ENCODE measurements at regions not wholly inside any gene's neighbourhood (a gene's known extent, or its start where the extent isn't known, plus 50 kb on each side); places are given as distances from the start of the nearest gene placed in this dataset.

DNA sequence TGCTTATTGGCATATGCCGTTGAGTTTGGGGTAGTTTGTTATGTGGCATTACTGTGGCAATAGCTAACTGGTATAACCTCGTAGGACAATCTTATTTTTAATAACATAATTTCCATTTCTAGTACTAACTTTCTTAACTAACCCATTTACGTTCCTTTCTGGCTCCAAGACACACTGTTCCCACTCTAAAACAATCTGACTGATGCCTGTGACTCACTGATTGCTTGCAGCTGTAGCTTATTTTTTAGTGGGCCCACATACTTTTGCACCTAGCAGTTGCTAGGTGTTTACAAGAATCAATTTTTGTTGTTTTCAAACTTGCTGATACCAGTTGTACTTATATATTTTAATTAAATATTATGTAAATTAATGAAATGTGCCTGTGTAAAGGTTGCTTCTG, 52.2 kb downstream of the FAT3 start:
- FAIRE-seq = no peak

DNA sequence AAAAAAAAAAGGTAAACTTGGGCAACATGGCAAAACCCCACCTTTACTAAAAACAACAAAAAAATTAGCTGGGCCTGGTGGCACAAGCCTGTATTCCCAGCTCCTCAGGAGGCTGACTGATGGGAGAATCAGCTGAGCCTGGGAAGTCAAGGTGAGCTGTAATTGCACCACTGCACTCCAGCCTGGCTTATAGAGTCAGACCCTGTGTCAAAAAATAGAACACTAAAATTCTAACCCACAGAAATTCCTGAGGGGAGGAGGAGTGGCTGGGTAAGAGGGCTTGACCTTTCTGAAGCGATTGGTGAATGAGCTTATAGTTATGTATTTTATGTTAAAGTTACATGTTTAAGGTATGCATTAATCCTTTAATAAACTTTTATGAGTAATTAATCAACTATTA, 53.3 kb downstream of the FAT3 start:
- FAIRE-seq = no peak

DNA sequence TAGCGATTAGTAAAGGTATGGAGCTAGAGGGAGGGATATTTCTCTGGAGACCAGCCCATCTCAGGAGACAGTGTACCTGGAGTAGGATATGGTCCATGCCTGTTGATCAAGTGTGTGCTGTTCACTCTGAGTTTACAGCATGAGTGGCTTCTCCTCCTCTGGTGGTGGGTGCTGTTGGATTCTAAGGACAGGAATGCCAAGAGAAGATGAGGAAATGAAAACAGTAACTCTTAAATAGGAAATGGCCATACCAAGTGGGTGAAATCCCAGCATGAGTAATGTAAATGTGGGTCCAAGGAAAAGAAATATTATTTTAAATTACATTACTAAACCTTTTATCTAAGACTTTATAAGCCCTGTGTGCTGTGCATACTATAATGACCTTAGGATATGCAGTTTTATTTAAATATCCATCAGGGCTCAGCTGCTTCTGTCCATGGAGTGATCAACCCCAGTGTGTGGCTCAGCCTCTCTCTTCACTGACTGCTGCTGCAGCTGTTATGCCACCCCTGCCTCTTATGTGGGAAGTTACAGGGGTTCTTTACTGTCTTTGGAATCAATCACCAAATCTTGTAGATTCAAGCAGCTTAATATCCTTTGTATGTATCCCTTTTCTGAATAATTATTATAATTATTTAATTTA, 54.3 kb downstream of the FAT3 start:
- FAIRE-seq = no peak

DNA sequence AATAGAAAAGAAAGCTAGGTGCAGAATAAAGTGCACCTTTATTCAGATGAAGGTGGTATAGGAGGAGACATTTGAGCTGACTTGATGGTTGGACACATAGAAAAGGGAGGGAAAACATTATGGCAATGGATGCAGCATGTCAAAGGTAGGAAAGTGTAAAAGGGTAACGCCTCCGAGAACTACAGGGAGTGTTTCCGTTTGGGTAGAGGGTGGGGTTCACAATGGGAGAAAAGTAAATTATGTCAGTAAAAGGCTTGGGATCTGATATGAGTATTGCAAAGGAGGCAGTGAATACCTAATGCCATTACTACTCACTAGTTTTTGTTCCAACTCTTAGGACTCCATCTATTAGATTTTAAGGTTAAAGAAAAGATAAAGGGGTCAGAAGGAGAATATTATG, 59.5 kb downstream of the FAT3 start:
- no peak for FAIRE-seq

GRCh38 chr11:92284558-92284957, 59.9 kb downstream of the FAT3 start:
- no peak for FAIRE-seq

GRCh38 chr11:92285776-92286175, 61.2 kb downstream of the FAT3 start:
- FAIRE-seq = no peak

DNA sequence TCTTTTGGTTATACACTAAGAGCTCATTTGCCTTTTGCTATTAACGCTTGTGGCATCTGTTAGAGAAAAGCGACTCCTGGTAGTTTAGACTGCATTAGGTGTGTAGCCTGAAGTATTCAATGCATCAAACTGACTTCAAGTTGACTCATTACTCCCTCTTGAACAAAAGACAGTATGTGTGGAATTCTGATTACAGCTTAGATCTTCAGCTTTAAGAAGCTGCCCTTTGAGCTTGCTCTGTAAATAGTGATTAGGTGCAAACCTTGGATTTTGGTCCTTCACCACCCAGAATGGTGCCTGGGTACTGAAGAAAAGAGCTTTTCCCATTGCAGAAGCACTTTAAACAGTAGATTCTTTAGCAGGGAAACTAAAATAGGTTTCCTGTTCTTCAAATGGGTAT, 62.1 kb downstream of the FAT3 start:
- no peak for FAIRE-seq

DNA sequence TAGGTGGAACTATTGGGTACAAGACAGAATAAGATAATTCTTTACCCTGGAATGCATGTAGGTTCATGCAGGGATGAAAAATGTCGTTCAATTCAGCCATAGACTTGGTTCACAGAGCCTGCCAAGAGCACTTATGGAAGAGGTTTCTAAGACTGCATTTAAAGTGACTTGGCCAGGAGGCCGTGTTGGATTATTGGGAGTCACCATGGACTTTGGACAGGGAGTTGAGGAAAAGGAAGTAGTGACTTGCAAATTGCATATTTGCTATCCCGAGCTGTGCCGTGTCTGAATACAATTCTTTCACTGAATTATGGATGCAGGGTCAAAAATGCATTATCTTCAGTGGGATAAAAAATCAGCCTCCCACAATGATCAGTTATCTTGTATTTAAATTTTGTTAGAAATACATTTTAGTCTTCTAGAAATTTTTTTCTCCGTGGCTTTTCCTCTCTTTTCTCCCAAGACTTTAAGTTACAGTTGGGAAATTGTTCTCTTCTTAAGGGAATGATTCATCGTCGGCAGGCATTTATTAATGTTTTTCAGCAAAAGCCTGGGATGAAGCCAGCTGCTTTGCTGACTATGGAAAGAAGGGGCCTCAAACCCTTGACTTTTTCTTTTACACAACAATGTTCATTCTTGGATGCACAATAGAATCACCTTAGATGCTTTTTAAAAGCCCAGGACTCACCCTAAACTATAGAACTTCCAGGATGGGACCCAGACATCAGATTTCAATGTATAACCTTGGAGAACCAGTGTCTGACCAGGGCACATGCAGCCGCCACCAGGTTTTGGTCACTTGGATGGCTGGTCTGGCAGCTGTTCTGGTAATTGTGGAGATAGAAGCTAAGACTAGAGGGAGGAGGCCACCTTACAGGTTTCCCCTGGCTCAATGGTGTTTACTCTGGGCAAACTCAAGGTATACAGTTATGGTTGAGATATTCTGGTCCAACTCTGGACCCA, 70.8 kb downstream of the FAT3 start:
- no peak for FAIRE-seq

DNA sequence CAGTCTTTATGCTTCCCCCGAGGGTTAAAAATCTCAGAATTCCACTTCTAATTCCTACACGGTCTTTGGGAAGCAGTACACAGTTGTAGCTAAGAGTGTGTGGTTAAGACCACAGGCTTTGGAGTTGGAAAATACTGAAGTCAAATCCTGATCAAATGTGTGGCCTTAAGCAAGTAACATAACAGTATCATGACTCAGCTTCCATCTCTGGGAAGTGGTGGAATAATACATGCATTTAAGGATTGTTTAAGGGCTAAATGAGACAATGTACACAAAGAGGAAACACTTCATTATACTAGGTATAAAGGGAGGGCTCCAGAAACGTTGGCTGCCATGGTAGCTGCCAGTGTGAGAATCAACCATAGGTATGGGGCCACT, 71.5 kb downstream of the FAT3 start:
- no peak for FAIRE-seq

GRCh38 chr11:92297567-92298553, 73.2 kb downstream of the FAT3 start:
- no peak for FAIRE-seq

DNA sequence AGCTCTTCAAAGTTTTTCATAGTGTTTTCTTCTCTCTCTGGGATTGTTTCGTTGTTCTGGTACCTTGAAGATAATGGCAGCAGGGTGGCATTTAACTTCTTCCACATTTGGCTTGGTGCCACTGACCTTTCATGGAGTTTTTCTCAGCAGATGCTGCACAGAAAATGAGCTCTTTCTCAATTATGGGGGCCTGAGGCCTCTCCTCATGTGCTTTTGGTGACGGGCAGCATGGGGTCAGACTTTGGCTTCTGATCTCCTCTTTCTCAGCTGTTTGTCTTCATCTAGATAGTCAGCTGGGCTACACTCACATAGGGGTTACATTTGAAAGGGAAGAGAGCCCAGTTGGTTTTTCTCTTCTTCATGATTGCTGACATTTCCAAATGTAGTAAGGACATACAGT, 76.3 kb downstream of the FAT3 start:
- no peak for FAIRE-seq

DNA sequence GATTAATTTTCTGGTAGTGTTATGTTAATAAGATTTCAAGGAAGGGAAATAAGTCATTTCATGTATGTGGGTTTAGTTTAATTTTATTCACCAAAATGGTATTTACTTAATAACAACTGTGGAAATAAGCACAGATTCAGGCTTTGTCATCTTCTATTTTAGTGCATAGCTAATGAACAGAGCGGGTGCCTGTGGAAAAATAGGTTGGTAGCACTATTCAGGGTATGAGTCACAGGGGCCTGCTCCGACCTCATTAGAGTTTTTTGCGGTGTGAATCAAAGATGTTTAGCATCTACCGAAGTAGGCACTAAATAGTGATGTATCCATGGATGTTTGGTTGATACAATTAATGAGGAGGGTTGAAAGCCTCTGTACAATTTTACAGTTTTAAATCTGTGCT, 78.2 kb downstream of the FAT3 start:
- no peak for FAIRE-seq

DNA sequence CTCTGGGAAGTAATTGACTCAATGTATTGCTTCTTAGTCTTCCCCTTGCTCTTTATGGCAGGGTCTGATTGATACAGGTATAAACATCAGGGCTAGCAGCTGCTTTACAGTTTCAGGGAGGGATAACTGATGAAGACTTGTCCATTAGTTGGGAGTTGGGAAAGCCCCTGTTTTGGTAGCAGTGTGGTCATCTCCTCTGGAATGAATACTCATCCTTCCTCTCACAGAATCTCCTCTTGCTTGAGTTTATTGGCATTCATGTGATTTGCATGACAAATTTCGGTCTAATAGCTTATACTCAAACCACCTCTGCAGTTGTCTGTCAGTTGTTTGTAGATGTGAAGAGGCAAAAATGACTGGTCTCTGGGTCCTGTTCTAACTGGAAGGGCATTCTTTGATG, 79.7 kb downstream of the FAT3 start:
- no peak for FAIRE-seq

GRCh38 chr11:92306966-92307510, 82.4 kb downstream of the FAT3 start:
- FAIRE-seq = no peak

- FAIRE-seq = no peak
Measured at GRCh38 chr11:92308366-92308765, 83.7 kb downstream of the FAT3 start.

DNA sequence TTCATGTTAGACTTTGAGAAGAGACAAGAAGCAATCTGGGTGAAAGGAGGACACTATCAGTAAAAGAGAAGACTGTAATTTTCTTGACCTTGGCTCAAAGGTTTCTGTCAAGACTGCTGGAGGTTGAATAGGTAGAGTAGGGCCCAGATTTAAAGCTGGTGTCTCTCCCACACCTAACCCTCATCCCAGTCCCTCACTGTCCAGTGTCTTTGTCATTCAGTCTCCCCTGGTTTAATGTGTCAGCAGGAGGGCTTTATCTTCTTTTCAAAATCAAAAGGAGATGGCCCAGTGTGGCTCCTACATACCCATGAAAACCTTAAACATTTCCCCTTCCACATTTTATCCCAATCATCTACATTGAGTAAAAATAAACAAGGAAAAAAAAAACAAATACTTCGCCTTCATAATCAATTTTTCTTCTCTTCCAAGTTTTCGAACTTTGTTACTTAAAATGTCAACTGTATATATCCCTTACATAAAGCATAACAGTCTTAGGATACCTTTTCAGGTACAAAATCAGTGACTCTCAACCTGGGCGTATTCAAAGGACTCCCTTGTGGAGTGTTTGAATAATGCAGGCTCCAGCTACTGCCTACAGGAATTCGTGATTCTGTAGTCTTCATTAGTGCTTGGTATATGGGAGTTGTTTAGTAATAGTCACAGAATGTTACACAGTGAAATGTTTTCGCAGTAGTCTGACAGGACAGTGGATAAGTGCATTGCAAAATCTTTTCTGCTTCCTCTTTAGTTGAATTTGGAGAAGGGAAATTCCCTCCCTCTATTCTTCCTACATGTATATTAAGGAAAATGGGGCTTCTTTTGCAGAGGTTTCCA, 87.2 kb downstream of the FAT3 start:
- no peak for FAIRE-seq

- FAIRE-seq = no peak
Measured at GRCh38 chr11:92313784-92314183, 89.2 kb downstream of the FAT3 start.

DNA sequence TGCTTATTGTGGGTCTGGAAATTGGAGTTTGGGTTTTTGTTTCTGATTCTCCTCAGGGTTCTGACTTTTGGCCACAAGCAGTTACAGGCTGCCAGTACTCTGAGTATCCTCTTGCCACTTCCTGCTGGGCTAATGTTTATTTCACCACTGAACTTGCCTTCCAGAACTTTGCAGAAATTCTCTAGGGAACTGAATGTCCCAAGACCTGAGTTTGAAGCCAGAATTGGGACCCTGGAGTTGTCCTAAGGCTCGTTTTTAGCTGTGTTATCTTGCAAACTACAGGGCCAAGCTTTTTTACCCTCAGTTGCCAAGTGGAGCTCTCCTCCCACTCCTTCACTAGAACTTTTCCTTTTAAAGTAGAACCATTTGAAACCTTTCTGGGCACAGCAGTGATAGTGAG, 89.9 kb downstream of the FAT3 start:
- no peak for FAIRE-seq

- no peak for FAIRE-seq
Measured at GRCh38 chr11:92316106-92316809, 91.6 kb downstream of the FAT3 start.

- no peak for FAIRE-seq
Measured at GRCh38 chr11:92317222-92317621, 92.6 kb downstream of the FAT3 start.

GRCh38 chr11:92317721-92318120, 93.1 kb downstream of the FAT3 start:
- FAIRE-seq = no peak

All from endometrium (tissue), 2 donors.